HEK293T (cell line): ENCODE measurements at regions not wholly inside any gene's neighbourhood (a gene's known extent, or its start where the extent isn't known, plus 50 kb on each side); places are given as distances from the start of the nearest gene placed in this dataset.

Experiments used
- BHLHE40 ChIP-seq: fragments of 450-650 bp; IDR thresholded peaks from 2 replicates; pipeline ENCODE4 v1.6.1; 2016; ENCODE audit warnings: mild to moderate bottlenecking, moderate library complexity, borderline replicate concordance
- ELF4 ChIP-seq: fragments of 450-650 bp; IDR thresholded peaks from 2 replicates; pipeline ENCODE4 v1.6.1; 2017; ENCODE audit warnings: antibody characterized with exemption
- FOXA1 ChIP-seq: fragments of 450-650 bp; IDR thresholded peaks from 2 replicates; pipeline ENCODE4 v1.6.1; 2016; ENCODE audit warnings: mild to moderate bottlenecking
- FOXM1 ChIP-seq: fragments of 450-650 bp; IDR thresholded peaks from 2 replicates; pipeline ENCODE4 v1.6.1; 2017; ENCODE audit warnings: mild to moderate bottlenecking, borderline replicate concordance
- HDGF ChIP-seq: fragments of 450-650 bp; IDR thresholded peaks from 2 replicates; pipeline ENCODE4 v1.6.1; 2017; ENCODE audit warnings: antibody characterized with exemption, borderline replicate concordance
- LEF1 ChIP-seq: fragments of 450-650 bp; IDR thresholded peaks from 2 replicates; pipeline ENCODE4 v1.6.1; 2017; ENCODE audit warnings: mild to moderate bottlenecking, borderline replicate concordance
- NFRKB ChIP-seq: fragments of 450-650 bp; IDR thresholded peaks from 2 replicates; pipeline ENCODE4 v1.6.1; 2016; ENCODE audit warnings: mild to moderate bottlenecking, moderate library complexity
- PKNOX1 ChIP-seq: fragments of 450-650 bp; IDR thresholded peaks from 2 replicates; pipeline ENCODE4 v1.6.1; 2016
- SP1 ChIP-seq: fragments of 450-650 bp; IDR thresholded peaks from 2 replicates; pipeline ENCODE4 v1.6.1; 2017
- TARDBP ChIP-seq: fragments of 450-650 bp; IDR thresholded peaks from 2 replicates; pipeline ENCODE4 v1.6.1; 2016
- ZNF384 ChIP-seq: fragments of 450-650 bp; IDR thresholded peaks from 2 replicates; pipeline ENCODE4 v1.6.1; 2016

DNA sequence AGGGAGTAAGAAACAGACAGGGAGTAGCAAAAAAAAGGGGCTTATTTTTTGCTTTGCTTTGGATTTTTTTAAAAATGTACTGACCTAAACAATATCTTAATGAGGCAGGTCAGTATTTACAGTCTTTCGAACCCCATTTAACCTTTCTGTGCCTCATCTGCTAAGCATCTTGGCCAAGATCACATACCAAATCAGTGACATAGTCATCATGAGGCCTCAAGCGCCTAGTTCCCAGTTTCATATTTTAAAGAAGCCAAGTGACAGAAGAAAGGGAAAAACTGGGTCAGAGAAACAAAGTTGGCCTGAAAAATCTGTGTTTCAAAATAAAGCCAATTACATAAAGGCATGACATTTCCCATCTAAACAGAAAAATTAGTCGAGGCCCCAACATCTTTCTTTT, 94.6 kb upstream of the WDR44 start:
- no peak for TF ChIP-seq FOXA1
- no peak for TF ChIP-seq LEF1
- TF ChIP-seq FOXM1 = no peak
- no peak for TF ChIP-seq SP1
- TF ChIP-seq TARDBP = no peak
- TF ChIP-seq PKNOX1 = no peak
- TF ChIP-seq HDGF = no peak
- TF ChIP-seq ELF4 = no peak
- no peak for TF ChIP-seq ZNF384
- TF ChIP-seq NFRKB = no peak
- no peak for TF ChIP-seq BHLHE40
